T47D (cell line): ENCODE measurements at regions not wholly inside any gene's neighbourhood (a gene's known extent, or its start where the extent isn't known, plus 50 kb on each side); places are given as distances from the start of the nearest gene placed in this dataset.

Experiments used
- DNase-seq, 2 experiments: peaks; one replicate each; pipeline versions ENCODE4 v3.0.0 to v3.0.0-alpha.2; 2011 to 2012; ENCODE audit warnings: low read depth in 1 of 2, low spot score in 1 of 2
- JUND ChIP-seq: IDR thresholded peaks from 2 replicates; pipeline ENCODE4 v1.6.1; 2012; ENCODE audit warnings: low read depth
- in situ Hi-C: cut with HindIII; loops from 2 replicates; pipeline ENCODE4 v1.10.0; 2016; ENCODE audit warnings: low sequenced_read_pairs, low pct_unique_long_range_greater_than_20kb

DNA sequence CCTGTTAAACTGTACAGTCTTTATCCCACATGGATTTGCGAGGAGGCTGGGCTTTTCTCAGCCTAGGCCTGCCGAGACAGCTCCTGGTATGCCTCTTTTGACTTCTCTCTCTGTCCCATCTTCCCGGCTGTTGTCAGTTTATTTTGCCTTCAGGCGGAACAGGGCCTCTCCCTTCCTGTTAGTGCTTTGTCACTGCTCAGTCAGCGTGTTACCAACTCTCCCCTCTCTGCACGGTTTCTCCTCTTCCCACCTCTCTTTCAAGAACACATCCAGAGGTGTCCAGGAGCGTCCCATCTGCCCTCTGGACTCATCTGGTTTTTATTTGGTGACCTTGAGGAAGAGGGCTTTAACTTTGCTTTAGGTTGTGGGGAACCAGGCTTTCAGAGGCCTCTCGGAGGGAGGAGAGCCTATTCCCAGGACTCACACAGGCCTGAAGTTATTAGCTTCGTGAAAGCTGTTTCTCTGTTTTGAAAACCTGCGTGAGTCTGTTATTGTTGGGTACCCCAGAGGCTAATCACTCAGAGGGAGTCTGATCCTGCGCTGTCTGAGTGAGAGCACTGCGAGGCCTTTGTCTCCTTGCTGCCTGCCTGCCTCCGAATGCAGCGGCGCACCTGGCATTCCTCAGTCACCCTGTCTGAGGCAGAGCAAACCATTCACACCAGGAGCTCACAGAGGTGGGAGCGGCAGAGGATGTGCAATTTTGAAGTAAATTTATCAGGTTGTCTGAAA lies 234.4 kb upstream of the MPDZ start:
- in situ Hi-C loops = no loop called here
- no peak for DNase-seq

DNA sequence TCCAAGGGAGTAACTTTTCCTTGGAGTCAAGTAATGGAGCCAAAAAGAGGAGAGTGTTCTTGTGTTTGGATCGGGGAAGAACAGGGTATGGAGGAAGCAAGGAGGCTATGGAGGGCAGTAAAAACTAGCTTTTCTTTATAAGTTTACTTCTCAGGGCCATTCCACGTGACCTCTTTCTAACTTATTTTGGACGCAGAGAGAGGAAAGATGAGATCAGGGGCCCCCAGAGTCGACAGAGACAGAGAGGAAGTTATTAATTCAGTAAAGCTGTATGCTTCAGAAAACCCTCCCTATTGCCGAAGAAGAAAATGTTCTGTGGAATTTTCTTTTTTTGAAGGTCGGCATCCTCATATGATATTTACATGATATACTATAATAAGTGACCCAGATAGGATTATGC lies 233.8 kb upstream of the MPDZ start:
- TF ChIP-seq JUND = no peak
- in situ Hi-C loops = no loop called here
- DNase-seq = no peak

More for the DNA sequence above, 234.4 kb upstream of the MPDZ start:
- TF ChIP-seq JUND = no peak

DNA sequence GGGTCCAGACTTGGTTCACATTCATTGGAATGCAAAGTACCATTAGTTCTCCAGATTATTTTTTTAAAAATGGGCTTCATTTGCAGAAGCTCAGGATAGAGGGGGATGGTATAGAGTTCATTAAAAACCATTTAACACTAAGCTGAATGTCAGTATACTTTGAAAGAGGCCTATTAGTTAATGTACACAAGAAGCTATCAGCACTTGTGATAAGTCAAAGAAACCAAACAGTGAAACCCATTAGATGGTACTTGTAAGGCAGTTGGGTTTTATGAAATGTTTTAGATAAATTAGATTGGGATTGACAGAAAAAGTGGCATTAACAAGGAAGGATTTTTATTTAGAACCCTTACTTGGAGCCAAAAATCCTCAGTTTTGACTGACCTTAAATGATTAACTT lies 229.2 kb upstream of the MPDZ start:
- in situ Hi-C loops = no loop called here
- no peak for TF ChIP-seq JUND
- no peak for DNase-seq

DNA sequence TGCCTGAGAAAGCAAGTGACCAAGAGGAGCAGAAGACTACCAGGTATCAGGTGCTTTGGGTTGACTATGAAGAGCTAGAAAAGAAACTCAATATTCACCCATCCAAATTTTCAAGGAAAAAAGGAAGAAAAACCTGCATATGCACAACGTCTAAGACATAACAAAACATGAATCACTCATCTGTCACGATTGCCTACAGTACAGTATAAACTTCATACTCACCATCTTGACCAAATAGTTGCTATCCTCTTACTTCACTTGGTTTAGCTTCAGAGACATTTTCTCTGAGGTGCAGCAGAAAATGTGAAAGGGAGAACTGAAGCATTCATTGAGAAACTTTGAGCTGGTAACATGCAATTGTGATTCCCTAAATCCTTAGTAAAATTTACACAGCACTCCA lies 228.6 kb upstream of the MPDZ start:
- in situ Hi-C loops = no loop called here
- TF ChIP-seq JUND = no peak
- no peak for DNase-seq

DNA sequence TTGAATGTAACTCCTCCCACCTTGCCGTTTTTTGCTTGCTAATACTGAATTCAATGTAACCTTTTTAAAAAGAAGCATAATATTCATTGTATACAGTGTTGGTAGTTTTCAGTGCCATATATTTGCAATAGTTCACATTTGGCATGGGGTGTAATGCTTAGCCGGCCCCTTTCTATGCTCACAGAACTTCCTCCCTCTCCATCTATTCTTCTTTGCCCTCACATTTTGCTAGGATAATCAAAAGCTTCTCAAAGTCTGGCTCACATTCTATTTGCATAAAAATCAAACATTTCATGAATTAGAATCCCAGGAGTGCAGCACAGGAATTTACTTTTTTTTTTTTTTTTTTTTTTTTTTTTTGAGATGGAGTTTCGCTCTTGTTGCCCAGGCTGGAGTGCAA lies 226.3 kb upstream of the MPDZ start:
- no peak for TF ChIP-seq JUND
- no peak for DNase-seq
- in situ Hi-C loops = no loop called here

DNA sequence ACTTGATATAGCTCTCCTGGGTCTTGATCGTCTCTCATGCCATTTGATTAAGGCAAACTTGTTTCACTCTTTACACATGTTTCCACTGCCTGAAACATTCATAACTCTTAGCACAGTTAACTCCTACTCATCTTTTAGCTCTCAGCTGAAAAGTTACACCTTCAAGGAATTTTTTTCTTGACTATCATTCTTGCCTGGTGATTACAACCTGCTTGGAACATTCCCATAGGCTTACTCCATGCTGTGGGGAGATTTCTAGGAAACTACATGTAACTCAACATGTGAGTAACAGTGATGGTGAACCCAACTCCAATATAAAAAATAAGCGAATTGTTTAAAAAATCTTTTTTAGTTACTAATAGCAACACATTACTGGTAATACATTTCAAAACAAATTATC lies 224.1 kb upstream of the MPDZ start:
- TF ChIP-seq JUND = no peak
- no peak for DNase-seq
- in situ Hi-C loops = no loop called here

DNA sequence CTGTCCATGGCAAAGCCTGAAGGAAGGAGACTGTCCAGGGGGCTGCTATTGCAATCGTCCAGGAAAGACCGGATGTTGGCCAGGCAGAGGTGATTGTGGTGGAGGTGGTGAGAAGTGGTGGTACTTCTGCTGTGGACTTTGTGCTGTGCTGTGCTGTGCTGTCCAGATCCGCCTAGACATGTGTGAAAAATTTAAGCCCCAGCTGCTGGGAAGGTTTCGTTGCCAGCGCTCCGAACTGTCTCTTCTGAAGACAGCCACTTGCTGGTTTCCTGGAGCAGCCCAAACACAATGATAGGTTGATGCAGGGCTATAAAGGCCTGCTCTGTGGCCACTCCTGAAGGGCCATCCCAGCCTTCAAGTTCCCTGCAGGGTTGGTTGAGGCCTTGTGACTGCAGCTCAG lies 223.0 kb upstream of the MPDZ start:
- no peak for DNase-seq
- in situ Hi-C loops = no loop called here
- no peak for TF ChIP-seq JUND

DNA sequence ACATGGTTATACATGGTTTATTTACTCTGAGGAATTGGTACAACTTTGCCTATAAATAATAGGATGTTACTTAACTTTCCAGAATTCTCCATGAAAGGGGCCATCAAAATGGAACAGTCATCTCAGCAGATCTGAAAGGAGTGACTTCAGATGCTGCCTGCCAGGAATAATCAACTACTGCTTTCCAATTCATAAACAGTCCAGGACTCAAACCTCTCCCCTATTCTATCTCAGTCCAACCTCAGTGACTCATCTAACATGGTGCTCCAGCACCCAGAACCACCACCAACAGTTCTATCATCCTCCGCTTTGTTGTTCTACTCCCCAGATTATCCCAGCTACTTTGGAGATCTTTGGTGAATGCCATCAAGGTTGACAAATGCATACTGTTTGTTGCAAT lies 221.5 kb upstream of the MPDZ start:
- no peak for TF ChIP-seq JUND
- in situ Hi-C loops = no loop called here
- no peak for DNase-seq

DNA sequence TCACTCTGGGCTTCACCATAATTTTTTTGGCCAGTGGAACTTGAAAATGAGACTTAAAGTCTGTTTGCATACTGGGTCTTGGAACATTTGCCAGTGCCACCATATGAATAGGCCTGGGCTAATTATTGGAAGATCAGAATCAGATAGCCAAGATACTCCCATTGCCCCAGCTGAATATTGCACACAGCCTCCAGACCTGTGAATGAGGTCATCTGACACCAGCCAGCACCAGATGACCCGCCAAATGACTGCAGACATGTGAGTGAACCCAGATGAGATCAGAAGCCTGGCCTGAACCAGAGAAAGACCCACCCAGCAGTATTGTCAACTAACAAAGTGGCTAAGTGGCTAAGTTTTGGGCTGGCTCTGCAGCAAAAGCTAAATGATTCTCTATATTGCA lies 220.5 kb upstream of the MPDZ start:
- TF ChIP-seq JUND = no peak
- in situ Hi-C loops = no loop called here

DNA sequence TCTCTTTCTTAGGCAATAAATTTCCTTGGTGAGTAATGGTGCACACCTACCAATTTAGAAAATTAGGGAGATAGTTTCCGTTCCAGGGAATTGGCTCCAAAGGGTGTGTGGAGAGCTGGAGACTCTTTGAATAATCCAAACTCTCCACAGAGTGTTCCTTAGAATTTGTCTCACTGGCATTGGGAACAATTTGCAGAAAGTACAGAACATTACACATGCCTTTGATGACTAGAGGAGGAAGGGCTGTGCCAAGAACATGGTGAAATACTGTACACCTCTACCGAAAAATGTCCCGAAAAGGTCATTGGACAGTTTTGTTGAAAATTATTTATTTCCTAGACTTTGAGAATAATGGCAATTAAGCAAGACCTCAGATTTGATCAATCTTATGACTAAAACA lies 214.2 kb upstream of the MPDZ start:
- in situ Hi-C loops = no loop called here
- DNase-seq = no peak
- no peak for TF ChIP-seq JUND

More for the DNA sequence above, 220.5 kb upstream of the MPDZ start:
- no peak for DNase-seq

DNA sequence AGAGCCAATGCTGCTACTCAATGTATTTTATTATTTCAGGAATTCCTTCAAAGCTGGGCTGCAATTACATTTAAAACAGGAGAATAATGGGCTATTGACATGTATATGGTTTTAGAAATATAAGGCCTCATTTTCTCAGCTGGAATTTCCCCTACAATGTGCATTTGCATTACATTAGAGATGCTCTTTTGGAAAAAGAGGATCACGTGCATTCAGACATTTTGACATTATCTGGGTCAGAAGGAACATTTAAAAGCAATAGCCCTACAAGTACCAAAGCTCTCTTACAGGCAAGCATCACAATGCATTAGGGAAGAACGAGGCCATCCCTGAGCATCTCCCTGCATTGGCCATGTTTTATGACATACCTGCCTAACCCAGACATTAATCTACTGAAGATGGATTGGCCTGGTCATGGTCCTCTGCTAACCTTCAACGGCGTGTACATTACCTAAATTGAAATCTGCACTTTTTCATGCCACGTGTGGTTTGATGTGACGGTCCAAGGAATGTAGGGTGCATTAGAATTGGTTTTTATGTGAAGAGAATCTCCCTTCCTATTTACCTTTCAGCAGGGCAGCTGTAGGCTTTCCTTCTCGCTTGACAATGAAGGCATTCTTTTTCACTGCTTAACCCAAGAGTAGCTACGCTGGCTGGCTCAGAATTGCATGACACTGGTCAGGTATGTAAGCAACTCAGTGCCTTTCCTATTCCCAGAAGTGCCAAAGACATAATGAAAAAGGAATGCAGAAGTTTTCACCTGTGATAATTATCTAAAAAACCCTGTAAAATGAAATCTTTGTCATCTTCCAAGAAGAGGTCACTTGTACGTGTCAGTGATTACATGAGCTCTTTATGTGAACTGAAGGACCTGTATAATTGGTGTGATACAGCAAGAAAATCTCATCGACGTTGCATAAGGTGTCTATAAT lies 212.3 kb upstream of the MPDZ start:
- in situ Hi-C loops = no loop called here
- peak in 1 of 2 experiments; percentile 89 for DNase-seq
- peak; percentile 68 for TF ChIP-seq JUND

DNA sequence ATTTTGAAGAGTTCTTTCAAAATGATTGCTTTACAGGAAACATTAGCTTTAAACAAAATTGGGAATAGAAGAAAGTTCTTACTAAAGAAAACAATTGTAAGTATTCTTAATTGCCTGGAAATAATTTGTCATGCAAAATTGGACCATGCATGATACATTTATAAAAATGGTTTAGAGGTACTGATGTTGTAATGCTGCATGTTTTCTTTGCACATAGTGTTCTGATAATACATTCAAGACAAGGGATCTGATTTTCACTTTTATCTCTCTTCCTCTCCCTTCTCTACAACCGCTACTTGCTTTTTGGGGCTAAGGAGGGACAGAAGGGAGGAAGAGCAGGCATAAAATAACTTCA lies 211.6 kb upstream of the MPDZ start:
- no peak for DNase-seq
- no peak for TF ChIP-seq JUND
- in situ Hi-C loops = no loop called here

DNA sequence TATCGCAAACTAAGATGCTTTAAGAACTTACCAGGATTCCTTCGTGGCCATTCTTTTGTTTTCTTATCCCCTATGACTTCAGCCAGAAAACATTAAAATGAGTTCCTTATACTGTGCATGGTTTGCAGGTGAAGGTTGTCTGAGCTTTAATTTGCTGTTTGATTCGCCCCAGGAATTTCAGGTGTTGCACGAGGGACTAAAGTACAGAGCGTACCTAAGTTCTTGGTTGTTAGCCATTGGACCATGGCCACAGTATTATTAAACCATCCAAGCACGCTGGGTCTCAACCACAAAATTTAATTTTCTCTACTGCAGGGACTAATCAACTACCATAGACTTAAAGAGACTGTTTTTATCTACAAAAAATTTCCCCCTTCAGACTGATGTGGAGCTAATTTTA lies 208.4 kb upstream of the MPDZ start:
- TF ChIP-seq JUND = peak; percentile 87; the same call in 1 of the 2 replicates
- DNase-seq = peak in 1 of 2 experiments; percentile 91
- in situ Hi-C loops = no loop called here

DNA sequence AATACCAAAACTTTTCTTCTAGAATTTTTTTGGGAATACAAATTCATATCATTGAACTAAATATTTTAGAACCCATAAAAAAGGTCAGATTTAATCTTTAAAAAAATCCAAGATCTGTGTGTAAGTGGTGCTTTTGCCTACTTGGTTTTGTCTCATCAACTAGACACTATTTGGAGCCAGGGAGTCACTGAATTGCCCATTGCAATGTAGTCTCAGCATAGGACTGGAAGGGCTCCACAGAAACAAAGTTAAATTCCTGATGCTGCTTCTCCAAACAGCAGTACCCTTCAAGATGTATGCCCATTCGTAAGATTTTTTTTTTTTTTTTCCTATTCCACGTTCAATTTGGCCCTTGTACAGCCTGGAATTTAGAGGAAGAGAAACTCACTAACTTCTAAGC lies 208.0 kb upstream of the MPDZ start:
- in situ Hi-C loops = no loop called here
- DNase-seq = peak in 1 of 2 experiments; percentile 56
- no peak for TF ChIP-seq JUND
